NCI-H460 (cell line): ENCODE measurements at regions not wholly inside any gene's neighbourhood (a gene's known extent, or its start where the extent isn't known, plus 50 kb on each side); places are given as distances from the start of the nearest gene placed in this dataset.
A peak's percentile ranks its signal among the peaks of the same experiment; 100 is the strongest.

Source experiments
- DNase-seq: peaks from one replicate; pipeline ENCODE4 v3.0.0-alpha.2; 2016; ENCODE audit warnings: low read depth; ENCODE audit errors: extremely low read depth

- DNase-seq = no peak
These were observed 406.1 kb downstream of the LRATD1 start for GRCh38 chr2:15038366-15039364.

- DNase-seq = no peak
These were observed 408.0 kb downstream of the LRATD1 start for GRCh38 chr2:15040429-15041084.

- no peak for DNase-seq
These were observed 408.9 kb downstream of the LRATD1 start for GRCh38 chr2:15041429-15041837.

- DNase-seq = peak; percentile 14
These were observed 410.3 kb downstream of the LRATD1 start for GRCh38 chr2:15042801-15043217.

- no peak for DNase-seq
These were observed 411.0 kb downstream of the LRATD1 start for GRCh38 chr2:15043336-15044058.

GRCh38 chr2:15045054-15045453, 412.5 kb downstream of the LRATD1 start:
- DNase-seq = no peak

- DNase-seq = no peak
These were observed 414.7 kb downstream of the LRATD1 start for GRCh38 chr2:15047184-15047583.

GRCh38 chr2:15048000-15048399, 415.5 kb downstream of the LRATD1 start:
- DNase-seq = no peak

- DNase-seq = no peak
These were observed 416.8 kb downstream of the LRATD1 start for GRCh38 chr2:15049096-15049993.

GRCh38 chr2:15050483-15050882, 418.0 kb downstream of the LRATD1 start:
- DNase-seq = no peak

GRCh38 chr2:15053542-15053941, 421.0 kb downstream of the LRATD1 start:
- no peak for DNase-seq

- peak; percentile 5 for DNase-seq
These were observed 425.7 kb downstream of the LRATD1 start for GRCh38 chr2:15058015-15058720.

GRCh38 chr2:15058721-15059157, 426.2 kb downstream of the LRATD1 start:
- no peak for DNase-seq

GRCh38 chr2:15059870-15060512, 427.5 kb downstream of the LRATD1 start:
- DNase-seq = no peak

GRCh38 chr2:15061268-15061667, 428.8 kb downstream of the LRATD1 start:
- no peak for DNase-seq

GRCh38 chr2:15066138-15066537, 433.6 kb downstream of the LRATD1 start:
- no peak for DNase-seq

GRCh38 chr2:15069149-15069548, 436.6 kb downstream of the LRATD1 start:
- no peak for DNase-seq

- DNase-seq = no peak
These were observed 440.3 kb downstream of the LRATD1 start for GRCh38 chr2:15072836-15073235.

- no peak for DNase-seq
These were observed 441.1 kb downstream of the LRATD1 start for GRCh38 chr2:15073664-15074063.
